ENCODE measurements at regions not wholly inside any gene's neighbourhood (a gene's known extent, or its start where the extent isn't known, plus 50 kb on each side); places are given as distances from the start of the nearest gene placed in this dataset.

DNA sequence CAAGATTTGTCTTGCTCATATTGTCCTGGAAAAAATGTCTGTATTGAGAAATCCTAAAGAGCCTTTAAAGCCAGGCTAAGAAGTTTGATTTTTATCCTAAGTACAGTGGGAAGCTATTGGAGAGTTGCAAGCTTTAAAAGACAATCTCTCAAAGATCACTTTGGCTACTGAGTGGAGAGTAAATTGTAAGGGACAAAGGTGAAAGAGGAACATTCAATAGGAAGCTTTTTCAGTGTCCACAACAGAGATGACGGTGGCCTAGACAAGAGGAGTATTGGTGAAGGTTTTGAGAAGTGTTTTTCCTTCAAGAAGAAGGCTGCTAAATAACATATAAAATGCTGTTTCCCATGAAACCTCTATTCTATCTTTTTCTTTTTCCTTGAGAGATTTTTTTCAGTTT, 249.5 kb upstream of the IL12A start:
- no peak for DNase-seq (ENCODE audit: low spot score)
- Histone ChIP-seq H3K4me1 (peaks cover 3% of the 10 kb centered on the region), H2AFZ (replicated peaks) (no peak overlapping the region), H3K27me3 (no peaks in the 10 kb centered on the region), H3K4me2 (no peak overlapping the region), H4K20me1 (ENCODE audit: low read depth) (no peaks in the 10 kb centered on the region), H3K36me3 (no peaks in the 10 kb centered on the region), H3K79me2 (ENCODE audit: low read depth) (no peaks in the 10 kb centered on the region), H3K27ac (no peak overlapping the region), H3K9me3 (ENCODE audit: low read depth) (no peaks in the 10 kb centered on the region), H3K4me3 (no peak overlapping the region), H3F3A (ENCODE audit: low read depth) (no peaks in the 10 kb centered on the region), H3K9ac (no peak overlapping the region)
- peaks cover 3% of the 10 kb centered on the region for H3K27me3 Mint-ChIP-seq (ENCODE audit: insufficient read depth, low read depth)
- H3K9me3 Mint-ChIP-seq: no peaks in the 10 kb centered on the region
- TF ChIP-seq EZH2phosphoT487 (IDR thresholded peaks at IDR 0.05) (no peak), EZH2 (IDR thresholded peaks at IDR 0.05) (no peak)
- TF ChIP-seq, protein P1, sequence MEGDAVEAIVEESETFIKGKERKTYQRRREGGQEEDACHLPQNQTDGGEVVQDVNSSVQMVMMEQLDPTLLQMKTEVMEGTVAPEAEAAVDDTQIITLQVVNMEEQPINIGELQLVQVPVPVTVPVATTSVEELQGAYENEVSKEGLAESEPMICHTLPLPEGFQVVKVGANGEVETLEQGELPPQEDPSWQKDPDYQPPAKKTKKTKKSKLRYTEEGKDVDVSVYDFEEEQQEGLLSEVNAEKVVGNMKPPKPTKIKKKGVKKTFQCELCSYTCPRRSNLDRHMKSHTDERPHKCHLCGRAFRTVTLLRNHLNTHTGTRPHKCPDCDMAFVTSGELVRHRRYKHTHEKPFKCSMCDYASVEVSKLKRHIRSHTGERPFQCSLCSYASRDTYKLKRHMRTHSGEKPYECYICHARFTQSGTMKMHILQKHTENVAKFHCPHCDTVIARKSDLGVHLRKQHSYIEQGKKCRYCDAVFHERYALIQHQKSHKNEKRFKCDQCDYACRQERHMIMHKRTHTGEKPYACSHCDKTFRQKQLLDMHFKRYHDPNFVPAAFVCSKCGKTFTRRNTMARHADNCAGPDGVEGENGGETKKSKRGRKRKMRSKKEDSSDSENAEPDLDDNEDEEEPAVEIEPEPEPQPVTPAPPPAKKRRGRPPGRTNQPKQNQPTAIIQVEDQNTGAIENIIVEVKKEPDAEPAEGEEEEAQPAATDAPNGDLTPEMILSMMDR (IDR thresholded peaks at IDR 0.05): no peak
- no peak overlapping the region for H3K4me3 Mint-ChIP-seq
- H3K4me1 Mint-ChIP-seq: peaks cover 2% of the 10 kb centered on the region
- no peak overlapping the region for H3K27ac Mint-ChIP-seq
- H3K36me3 Mint-ChIP-seq: peaks cover 2% of the 10 kb centered on the region

DNA sequence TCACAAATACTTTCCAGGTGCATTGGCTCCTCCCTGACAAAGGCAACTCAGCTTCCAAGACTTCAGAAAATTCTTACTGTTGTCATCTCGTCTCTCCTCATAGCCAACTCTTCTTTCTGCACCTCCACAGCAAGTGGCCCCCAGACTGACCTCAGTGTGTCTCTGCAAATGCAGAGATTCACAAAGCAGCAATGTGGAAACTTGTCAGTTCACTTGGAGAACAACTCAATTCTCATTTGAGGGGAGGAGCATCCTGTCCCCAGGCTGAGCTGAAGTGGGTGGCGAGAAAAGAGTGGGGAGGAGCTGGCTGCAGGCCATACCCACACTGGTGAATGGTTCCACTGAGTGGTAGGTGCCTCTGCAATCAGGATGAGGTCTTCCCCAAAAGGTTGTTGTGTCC, 248.7 kb upstream of the IL12A start:
- Mint-ChIP-seq H3K4me3 (no peak overlapping the region), H3K27ac (no peak overlapping the region), H3K9me3 (no peaks in the 10 kb centered on the region), H3K36me3 (peaks cover 2% of the 10 kb centered on the region), H3K27me3 (ENCODE audit: insufficient read depth, low read depth) (peaks cover 3% of the 10 kb centered on the region), H3K4me1 (no peaks in the 10 kb centered on the region)
- H3K36me3 ChIP-seq: no peaks in the 10 kb centered on the region
- no peak overlapping the region for H3K4me3 ChIP-seq
- no peaks in the 10 kb centered on the region for H4K20me1 ChIP-seq (ENCODE audit: low read depth)
- no peak overlapping the region for H3K4me2 ChIP-seq
- no peaks in the 10 kb centered on the region for H3K9me3 ChIP-seq (ENCODE audit: low read depth)
- no peaks in the 10 kb centered on the region for H3F3A ChIP-seq (ENCODE audit: low read depth)
- H3K9ac ChIP-seq: no peak overlapping the region
- H3K4me1 ChIP-seq: peaks cover 3% of the 10 kb centered on the region
- no peaks in the 10 kb centered on the region for H3K79me2 ChIP-seq (ENCODE audit: low read depth)
- no peak overlapping the region for H2AFZ ChIP-seq (replicated peaks)
- DNase-seq (ENCODE audit: low spot score): no peak
- TF ChIP-seq EZH2phosphoT487 (IDR thresholded peaks at IDR 0.05) (no peak), EZH2 (IDR thresholded peaks at IDR 0.05) (no peak)
- TF ChIP-seq, protein P1 (IDR thresholded peaks at IDR 0.05): no peak
- no peak overlapping the region for H3K27ac ChIP-seq
- no peaks in the 10 kb centered on the region for H3K27me3 ChIP-seq

DNA sequence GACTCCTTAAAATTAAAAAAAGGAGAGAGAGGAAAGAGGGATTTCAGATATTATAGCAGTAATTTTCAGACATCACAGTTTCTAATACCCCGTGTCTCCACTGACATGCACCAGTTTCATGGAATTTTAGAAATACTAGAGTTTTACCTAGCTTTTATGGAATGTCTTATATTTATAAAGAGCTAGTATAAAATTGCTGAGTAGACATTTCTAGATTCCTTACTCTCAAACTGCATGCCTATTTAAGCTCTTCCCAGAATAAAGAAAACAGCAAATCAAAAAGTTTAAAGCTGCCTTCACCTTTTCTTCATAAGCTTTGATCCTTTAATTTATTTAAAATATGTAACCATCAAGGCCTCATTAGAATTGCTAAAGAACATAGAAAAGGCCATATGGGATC, 247.4 kb upstream of the IL12A start:
- no peak overlapping the region for H3K9ac ChIP-seq
- Mint-ChIP-seq H3K4me3 (no peak overlapping the region), H3K27ac (no peak overlapping the region), H3K27me3 (ENCODE audit: insufficient read depth, low read depth) (peaks cover 3% of the 10 kb centered on the region), H3K36me3 (peaks cover 2% of the 10 kb centered on the region), H3K4me1 (no peaks in the 10 kb centered on the region), H3K9me3 (no peaks in the 10 kb centered on the region)
- peaks cover 3% of the 10 kb centered on the region for H3K4me1 ChIP-seq
- no peak overlapping the region for H3K27ac ChIP-seq
- no peaks in the 10 kb centered on the region for H3F3A ChIP-seq (ENCODE audit: low read depth)
- no peak overlapping the region for H3K4me2 ChIP-seq
- no peaks in the 10 kb centered on the region for H3K36me3 ChIP-seq
- no peaks in the 10 kb centered on the region for H3K9me3 ChIP-seq (ENCODE audit: low read depth)
- H4K20me1 ChIP-seq (ENCODE audit: low read depth): no peaks in the 10 kb centered on the region
- no peak for DNase-seq (ENCODE audit: low spot score)
- no peaks in the 10 kb centered on the region for H3K79me2 ChIP-seq (ENCODE audit: low read depth)
- no peak overlapping the region for H3K4me3 ChIP-seq
- no peak for TF ChIP-seq EZH2phosphoT487 (IDR thresholded peaks at IDR 0.05)
- TF ChIP-seq, protein P1 (IDR thresholded peaks at IDR 0.05): no peak
- no peak for TF ChIP-seq EZH2 (IDR thresholded peaks at IDR 0.05)
- no peak overlapping the region for H2AFZ ChIP-seq (replicated peaks)
- H3K27me3 ChIP-seq: no peaks in the 10 kb centered on the region
